ENCODE measurements at regions not wholly inside any gene's neighbourhood (a gene's known extent, or its start where the extent isn't known, plus 50 kb on each side); places are given as distances from the start of the nearest gene placed in this dataset.

DNA sequence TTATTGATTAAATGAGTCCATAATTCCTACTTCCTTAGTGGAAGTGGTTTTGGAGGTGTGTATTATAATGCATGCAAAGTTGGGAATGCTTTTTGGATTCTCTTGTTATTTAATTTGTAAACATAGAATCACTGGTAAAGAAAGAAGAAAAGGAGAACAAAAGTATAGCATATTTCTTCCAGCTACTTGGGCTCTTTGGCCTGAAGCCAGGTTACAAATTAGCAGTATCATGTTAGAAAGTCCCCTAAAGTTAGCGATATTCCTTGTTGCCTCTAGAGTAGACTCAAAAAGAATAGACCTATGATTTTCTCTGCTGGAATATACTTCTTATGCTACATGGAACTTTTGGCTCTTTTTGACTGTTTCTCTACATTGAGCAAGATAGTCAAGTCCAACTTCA is 60.6 kb upstream of the CD28 start:
- H3K4me3 ChIP-seq, result no peak overlapping the region
- no peaks in the 10 kb centered on the region for H3K36me3 ChIP-seq
- DNase-seq, result no peak
- no peak overlapping the region for H3K27ac ChIP-seq
- H3K27me3 ChIP-seq, result no peaks in the 10 kb centered on the region
- H3K9me3 ChIP-seq, result no peaks in the 10 kb centered on the region
- TF ChIP-seq, protein P1, sequence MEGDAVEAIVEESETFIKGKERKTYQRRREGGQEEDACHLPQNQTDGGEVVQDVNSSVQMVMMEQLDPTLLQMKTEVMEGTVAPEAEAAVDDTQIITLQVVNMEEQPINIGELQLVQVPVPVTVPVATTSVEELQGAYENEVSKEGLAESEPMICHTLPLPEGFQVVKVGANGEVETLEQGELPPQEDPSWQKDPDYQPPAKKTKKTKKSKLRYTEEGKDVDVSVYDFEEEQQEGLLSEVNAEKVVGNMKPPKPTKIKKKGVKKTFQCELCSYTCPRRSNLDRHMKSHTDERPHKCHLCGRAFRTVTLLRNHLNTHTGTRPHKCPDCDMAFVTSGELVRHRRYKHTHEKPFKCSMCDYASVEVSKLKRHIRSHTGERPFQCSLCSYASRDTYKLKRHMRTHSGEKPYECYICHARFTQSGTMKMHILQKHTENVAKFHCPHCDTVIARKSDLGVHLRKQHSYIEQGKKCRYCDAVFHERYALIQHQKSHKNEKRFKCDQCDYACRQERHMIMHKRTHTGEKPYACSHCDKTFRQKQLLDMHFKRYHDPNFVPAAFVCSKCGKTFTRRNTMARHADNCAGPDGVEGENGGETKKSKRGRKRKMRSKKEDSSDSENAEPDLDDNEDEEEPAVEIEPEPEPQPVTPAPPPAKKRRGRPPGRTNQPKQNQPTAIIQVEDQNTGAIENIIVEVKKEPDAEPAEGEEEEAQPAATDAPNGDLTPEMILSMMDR (IDR thresholded peaks at IDR 0.05), result no peak
- no peak for TF ChIP-seq POLR2A (IDR thresholded peaks at IDR 0.05)
- H3K4me1 ChIP-seq, result peaks cover 0 to 30% (median 4%) of the 10 kb centered on the region in 4 donors

DNA sequence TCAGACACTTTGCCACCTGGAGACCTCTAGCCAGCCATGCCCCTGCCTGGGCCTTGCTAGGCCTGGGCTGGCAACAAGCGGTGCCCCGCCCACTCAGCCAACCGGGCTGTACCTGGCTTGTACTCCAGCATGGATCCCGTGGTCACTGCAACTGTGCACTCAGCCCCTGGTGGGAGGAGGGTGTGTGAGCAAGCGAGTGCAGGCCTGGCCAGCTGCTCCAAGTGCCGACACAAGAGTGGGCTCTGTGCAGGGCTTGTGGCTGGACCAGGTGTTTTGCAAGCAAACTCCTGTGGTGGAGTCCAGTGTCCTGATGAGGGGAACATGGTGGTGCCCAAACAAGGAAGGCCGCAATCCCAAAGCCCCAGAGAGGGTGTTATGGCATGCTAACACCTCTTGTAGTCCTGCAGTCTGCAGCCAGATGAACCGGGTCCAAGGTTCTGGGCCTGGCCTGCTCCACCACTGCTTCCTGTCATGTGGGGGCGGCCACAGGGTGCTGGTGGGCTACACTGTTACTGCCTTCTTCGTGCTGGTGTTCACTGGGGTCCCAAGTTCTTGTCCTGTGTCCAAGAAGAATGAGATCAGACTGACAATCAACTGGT is 60.1 kb upstream of the CD28 start:
- no peak overlapping the region for H3K4me3 ChIP-seq
- DNase-seq, result no peak
- no peaks in the 10 kb centered on the region for H3K36me3 ChIP-seq
- H3K9me3 ChIP-seq, result no peaks in the 10 kb centered on the region
- no peak for TF ChIP-seq POLR2A (IDR thresholded peaks at IDR 0.05)
- TF ChIP-seq, protein P1 (IDR thresholded peaks at IDR 0.05), result no peak
- H3K4me1 ChIP-seq, result peaks cover 0 to 35% (median 6%) of the 10 kb centered on the region in 4 donors
- no peaks in the 10 kb centered on the region for H3K27me3 ChIP-seq
- H3K27ac ChIP-seq, result no peak overlapping the region

DNA sequence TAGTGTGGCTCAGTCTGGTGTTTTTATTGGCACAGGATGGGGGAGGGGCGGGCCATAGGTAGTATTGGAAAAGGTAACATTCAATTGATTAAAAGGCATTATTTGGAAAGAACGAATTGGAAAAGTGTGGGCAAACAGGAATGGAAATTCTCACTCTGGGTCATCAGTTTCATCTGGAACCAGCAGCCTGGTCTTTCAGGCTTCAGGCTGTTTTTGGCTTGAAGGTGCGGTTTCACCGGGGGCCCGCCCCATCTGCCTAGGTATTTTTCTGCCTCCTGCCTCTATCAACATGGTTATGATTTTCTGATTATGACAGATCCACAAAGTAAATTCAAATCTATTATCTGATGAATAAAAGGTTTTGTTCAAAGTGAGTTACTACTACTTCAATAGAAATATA is 59.5 kb upstream of the CD28 start:
- no peak overlapping the region for H3K27ac ChIP-seq
- no peaks in the 10 kb centered on the region for H3K27me3 ChIP-seq
- DNase-seq, result no peak
- H3K36me3 ChIP-seq, result no peaks in the 10 kb centered on the region
- peaks cover 0 to 35% (median 6%) of the 10 kb centered on the region in 4 donors for H3K4me1 ChIP-seq
- no peak for TF ChIP-seq POLR2A (IDR thresholded peaks at IDR 0.05)
- TF ChIP-seq, protein P1 (IDR thresholded peaks at IDR 0.05), result no peak
- no peaks in the 10 kb centered on the region for H3K9me3 ChIP-seq
- no peak overlapping the region for H3K4me3 ChIP-seq

DNA sequence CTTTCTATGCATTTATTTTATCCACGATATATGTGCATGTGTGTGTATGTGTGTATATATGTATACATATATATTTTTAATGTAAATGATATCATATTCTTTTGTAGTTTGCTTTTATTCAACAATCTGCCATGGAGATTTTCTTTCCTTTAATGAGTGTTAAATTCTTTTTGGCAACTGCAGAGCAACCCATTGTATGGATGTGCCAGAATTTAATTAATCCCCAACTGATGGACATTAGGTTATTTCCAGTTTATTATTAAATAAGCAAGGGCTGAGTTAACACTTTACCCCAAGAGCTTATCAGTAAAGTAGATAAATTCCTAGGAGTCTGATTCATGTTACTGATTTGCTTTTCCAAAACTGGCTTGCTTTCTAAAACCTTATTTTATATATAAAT is 58.9 kb upstream of the CD28 start:
- H3K36me3 ChIP-seq, result no peaks in the 10 kb centered on the region
- no peak for DNase-seq
- no peak overlapping the region for H3K27ac ChIP-seq
- no peak overlapping the region for H3K4me3 ChIP-seq
- H3K4me1 ChIP-seq, result peaks cover 0 to 35% (median 6%) of the 10 kb centered on the region in 4 donors
- TF ChIP-seq, protein P1 (IDR thresholded peaks at IDR 0.05), result no peak
- TF ChIP-seq POLR2A (IDR thresholded peaks at IDR 0.05), result no peak
- H3K27me3 ChIP-seq, result no peaks in the 10 kb centered on the region
- no peaks in the 10 kb centered on the region for H3K9me3 ChIP-seq

DNA sequence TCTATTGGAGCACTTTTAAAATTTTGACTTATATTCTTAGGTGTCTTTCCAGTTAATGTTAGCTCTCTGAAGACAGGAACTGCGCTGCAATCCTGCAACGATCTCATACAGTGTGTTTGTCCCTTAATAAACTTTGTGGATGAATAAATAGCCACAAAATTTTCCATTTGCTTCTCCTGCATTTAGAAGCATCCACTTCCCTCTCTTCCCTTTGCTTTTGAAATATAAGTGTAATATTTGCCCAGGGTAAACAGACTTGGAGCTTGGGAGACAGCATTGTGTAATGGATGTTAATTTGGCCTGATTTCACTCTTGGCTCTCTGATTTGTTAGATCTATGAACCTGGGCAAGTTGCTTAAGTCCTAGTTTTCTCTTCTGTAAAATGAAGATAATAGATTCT is 58.2 kb upstream of the CD28 start:
- no peaks in the 10 kb centered on the region for H3K9me3 ChIP-seq

More for the DNA sequence above, 58.2 kb upstream of the CD28 start:
- TF ChIP-seq POLR2A (IDR thresholded peaks at IDR 0.05), result no peak
- TF ChIP-seq, protein P1 (IDR thresholded peaks at IDR 0.05), result no peak
- no peak overlapping the region for H3K27ac ChIP-seq
- H3K4me1 ChIP-seq, result peaks cover 0 to 35% (median 6%) of the 10 kb centered on the region in 4 donors
- H3K36me3 ChIP-seq, result no peaks in the 10 kb centered on the region
- DNase-seq, result no peak
- no peak overlapping the region for H3K4me3 ChIP-seq
- H3K27me3 ChIP-seq, result no peaks in the 10 kb centered on the region
